EL (cell line): ENCODE measurements at regions not wholly inside any gene's neighbourhood (a gene's known extent, or its start where the extent isn't known, plus 50 kb on each side); places are given as distances from the start of the nearest gene placed in this dataset.

ENCODE experiments used
- DNase-seq: peaks from one replicate; pipeline ENCODE4 v3.0.0-alpha.2; 2016

- peak; percentile 62 for DNase-seq
Measured at GRCh38 chr6:40823917-40824891, 214.8 kb downstream of the UNC5CL start.

- peak; percentile 34 for DNase-seq
Measured at GRCh38 chr6:40822619-40823018, 216.4 kb downstream of the UNC5CL start.

GRCh38 chr6:40819182-40819834, 219.7 kb downstream of the UNC5CL start:
- no peak for DNase-seq

GRCh38 chr6:40817369-40817768, 221.7 kb downstream of the UNC5CL start:
- DNase-seq: no peak

GRCh38 chr6:40816601-40817000, 222.4 kb downstream of the UNC5CL start:
- DNase-seq: no peak

GRCh38 chr6:40815731-40816130, 223.3 kb downstream of the UNC5CL start:
- no peak for DNase-seq

GRCh38 chr6:40810171-40810570, 223.0 kb upstream of the LRFN2 start:
- peak; percentile 50 for DNase-seq

- DNase-seq: no peak
Measured at GRCh38 chr6:40809627-40810026, 222.5 kb upstream of the LRFN2 start.

- DNase-seq: peak; percentile 31
Measured at GRCh38 chr6:40807484-40807883, 220.3 kb upstream of the LRFN2 start.

GRCh38 chr6:40806256-40806864, 219.2 kb upstream of the LRFN2 start:
- DNase-seq: peak; percentile 23

GRCh38 chr6:40805336-40805735, 218.2 kb upstream of the LRFN2 start:
- no peak for DNase-seq

- no peak for DNase-seq
Measured at GRCh38 chr6:40804905-40805304, 217.7 kb upstream of the LRFN2 start.

GRCh38 chr6:40803897-40804702, 216.9 kb upstream of the LRFN2 start:
- DNase-seq: no peak

- DNase-seq: no peak
Measured at GRCh38 chr6:40802481-40802880, 215.3 kb upstream of the LRFN2 start.

- no peak for DNase-seq
Measured at GRCh38 chr6:40799296-40800140, 212.4 kb upstream of the LRFN2 start.

GRCh38 chr6:40798069-40798770, 211.1 kb upstream of the LRFN2 start:
- no peak for DNase-seq

GRCh38 chr6:40796260-40797221, 209.4 kb upstream of the LRFN2 start:
- peak; percentile 38 for DNase-seq

- no peak for DNase-seq
Measured at GRCh38 chr6:40794586-40794985, 207.4 kb upstream of the LRFN2 start.

GRCh38 chr6:40792183-40792582, 205.0 kb upstream of the LRFN2 start:
- DNase-seq: no peak

GRCh38 chr6:40791004-40791403, 203.8 kb upstream of the LRFN2 start:
- no peak for DNase-seq
